C4-2B (cell line): ENCODE measurements at regions not wholly inside any gene's neighbourhood (a gene's known extent, or its start where the extent isn't known, plus 50 kb on each side); places are given as distances from the start of the nearest gene placed in this dataset.

Source experiments
- H3K27ac ChIP-seq: fragments of 450-650 bp; 2 replicates; pipeline ENCODE4 v1.5.1; 2017
- ZFX ChIP-seq: fragments of 450-650 bp; IDR thresholded peaks from 2 replicates; pipeline ENCODE4 v1.6.1; 2017
- TF ChIP-seq, protein P1 (sequence below): fragments of 450-650 bp; conservative IDR thresholded peaks from 2 replicates; pipeline ENCODE4 v1.5.1; 2017; ENCODE audit warnings: mild to moderate bottlenecking

DNA sequence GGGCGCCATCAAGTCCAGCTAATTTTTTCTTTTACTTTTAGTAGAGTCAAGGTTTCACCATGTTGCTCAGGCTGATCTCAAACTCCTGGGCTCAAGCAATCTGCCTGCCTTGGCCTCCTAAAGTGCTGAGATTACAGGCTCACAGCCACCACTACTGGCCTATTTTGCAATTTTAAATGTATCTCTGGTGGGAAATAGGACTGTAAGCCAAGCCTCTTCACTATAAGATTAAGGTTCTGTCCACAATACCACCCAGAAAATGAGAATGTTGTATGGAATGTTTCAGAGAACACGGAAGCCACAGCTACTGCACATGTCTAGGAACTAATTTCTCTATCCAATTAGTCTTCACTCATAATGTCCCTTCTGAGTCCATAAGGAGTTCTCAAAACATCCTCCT is 607.3 kb downstream of the PRELID2 start:
- no peak overlapping the region for H3K27ac ChIP-seq
- no peak for TF ChIP-seq ZFX

DNA sequence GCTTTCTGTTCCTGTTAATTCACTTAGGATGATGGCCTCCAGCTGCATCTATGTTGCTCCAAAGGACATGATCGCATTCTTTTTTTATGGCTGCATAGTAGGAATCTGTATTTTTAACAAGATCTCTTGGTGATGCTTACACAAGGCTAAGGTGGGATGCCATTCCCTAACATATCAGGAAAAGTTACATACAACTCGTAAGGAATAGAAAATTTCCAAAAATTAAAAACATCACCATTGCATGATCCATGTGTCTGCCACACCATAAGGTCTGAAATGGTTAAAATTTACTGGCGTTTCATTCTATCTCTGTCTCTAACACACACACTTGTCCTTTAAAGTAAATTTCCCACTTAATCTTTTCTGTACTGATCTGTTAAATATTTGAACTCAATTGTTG is 608.4 kb downstream of the PRELID2 start:
- TF ChIP-seq, protein P1, sequence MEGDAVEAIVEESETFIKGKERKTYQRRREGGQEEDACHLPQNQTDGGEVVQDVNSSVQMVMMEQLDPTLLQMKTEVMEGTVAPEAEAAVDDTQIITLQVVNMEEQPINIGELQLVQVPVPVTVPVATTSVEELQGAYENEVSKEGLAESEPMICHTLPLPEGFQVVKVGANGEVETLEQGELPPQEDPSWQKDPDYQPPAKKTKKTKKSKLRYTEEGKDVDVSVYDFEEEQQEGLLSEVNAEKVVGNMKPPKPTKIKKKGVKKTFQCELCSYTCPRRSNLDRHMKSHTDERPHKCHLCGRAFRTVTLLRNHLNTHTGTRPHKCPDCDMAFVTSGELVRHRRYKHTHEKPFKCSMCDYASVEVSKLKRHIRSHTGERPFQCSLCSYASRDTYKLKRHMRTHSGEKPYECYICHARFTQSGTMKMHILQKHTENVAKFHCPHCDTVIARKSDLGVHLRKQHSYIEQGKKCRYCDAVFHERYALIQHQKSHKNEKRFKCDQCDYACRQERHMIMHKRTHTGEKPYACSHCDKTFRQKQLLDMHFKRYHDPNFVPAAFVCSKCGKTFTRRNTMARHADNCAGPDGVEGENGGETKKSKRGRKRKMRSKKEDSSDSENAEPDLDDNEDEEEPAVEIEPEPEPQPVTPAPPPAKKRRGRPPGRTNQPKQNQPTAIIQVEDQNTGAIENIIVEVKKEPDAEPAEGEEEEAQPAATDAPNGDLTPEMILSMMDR: no peak
- TF ChIP-seq ZFX: no peak
- no peak overlapping the region for H3K27ac ChIP-seq

DNA sequence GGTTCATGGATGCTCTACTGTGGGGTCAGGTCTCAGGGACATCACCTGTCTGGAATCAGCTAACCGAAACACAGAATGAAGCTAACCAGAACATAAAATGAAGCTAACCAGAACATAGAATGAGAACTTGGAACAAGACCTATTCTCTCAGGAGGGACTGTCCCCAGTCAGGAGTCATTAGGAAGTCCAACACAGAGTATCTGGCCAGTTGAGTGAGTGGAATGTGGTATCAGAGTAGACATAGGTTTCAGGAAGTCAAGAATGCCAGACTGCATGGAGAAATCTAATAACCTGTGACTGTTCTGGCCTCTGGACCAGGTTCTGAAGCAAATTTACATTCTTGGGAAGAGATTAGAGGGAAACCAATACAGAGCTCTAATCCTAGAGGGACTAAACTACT is 609.6 kb downstream of the PRELID2 start:
- TF ChIP-seq ZFX: no peak
- TF ChIP-seq, protein P1: no peak
- no peak overlapping the region for H3K27ac ChIP-seq

DNA sequence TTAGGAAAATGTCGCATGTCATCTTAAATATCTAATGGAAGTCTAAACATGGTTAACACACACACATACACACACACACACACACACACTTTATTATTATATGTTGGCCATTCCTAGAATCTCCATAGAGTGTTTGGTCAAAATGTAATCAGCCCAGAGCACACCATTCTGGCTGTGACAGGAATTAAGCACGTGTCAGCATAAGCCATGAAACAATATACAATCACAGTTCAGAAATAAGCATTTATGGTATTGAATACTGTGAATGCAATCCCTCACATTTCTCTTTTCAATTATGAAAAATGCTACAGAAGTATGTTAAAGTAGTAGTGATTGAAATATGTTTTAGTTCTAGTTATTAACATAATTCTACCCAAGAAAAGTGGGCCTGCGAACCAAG is 611.6 kb downstream of the PRELID2 start:
- H3K27ac ChIP-seq: no peak overlapping the region
- TF ChIP-seq, protein P1: no peak
- TF ChIP-seq ZFX: no peak

GRCh38 chr5:145222622-145223021 is 612.5 kb downstream of the PRELID2 start:
- no peak overlapping the region for H3K27ac ChIP-seq
- TF ChIP-seq ZFX: no peak
- TF ChIP-seq, protein P1: no peak

GRCh38 chr5:145221416-145221815 is 613.7 kb downstream of the PRELID2 start:
- TF ChIP-seq ZFX: no peak
- TF ChIP-seq, protein P1: no peak
- H3K27ac ChIP-seq: no peak overlapping the region

- no peak overlapping the region for H3K27ac ChIP-seq
- TF ChIP-seq ZFX: no peak
- TF ChIP-seq, protein P1: no peak
These were observed 614.7 kb downstream of the PRELID2 start for GRCh38 chr5:145220481-145220880.

- H3K27ac ChIP-seq: no peak overlapping the region
- no peak for TF ChIP-seq ZFX
- TF ChIP-seq, protein P1: no peak
These were observed 616.2 kb downstream of the PRELID2 start for GRCh38 chr5:145218982-145219381.
